ENCODE measurements at regions not wholly inside any gene's neighbourhood (a gene's known extent, or its start where the extent isn't known, plus 50 kb on each side); places are given as distances from the start of the nearest gene placed in this dataset.

DNA sequence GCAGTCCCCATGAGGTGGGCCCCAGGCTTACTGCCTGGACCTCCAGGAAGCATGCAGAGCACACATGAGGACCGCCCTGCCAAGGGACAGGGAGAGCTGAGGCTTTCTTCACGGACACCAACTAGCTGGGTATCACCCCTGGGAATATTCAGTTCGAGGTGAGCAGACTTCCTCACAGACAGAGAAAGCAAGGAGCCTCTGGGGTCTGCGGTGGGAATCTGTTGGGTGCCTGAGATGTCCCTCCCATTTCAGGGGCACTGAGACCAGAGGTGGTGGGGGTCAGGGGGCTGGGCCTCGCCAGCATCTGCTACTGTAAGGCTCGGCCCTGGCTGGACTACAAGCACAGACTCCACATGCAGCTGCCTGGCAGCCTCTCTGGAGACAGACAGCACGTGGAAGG, 74.3 kb upstream of the SYNDIG1 start:
- ATAC-seq (ENCODE audit: low FRiP score in 2 of 2) (peak in 1 of 2 donors; percentile 19), DNase-seq (no peak)
- Histone ChIP-seq H3K9me3 (no peaks in the 10 kb centered on the region), H3K27me3 (no peaks in the 10 kb centered on the region), H3K4me1 (no peaks in the 10 kb centered on the region), H3K36me3 (no peaks in the 10 kb centered on the region), H3K4me3 (no peak overlapping the region), H3K27ac (no peak overlapping the region)
- TF ChIP-seq EP300 (IDR thresholded peaks at IDR 0.05) = no peak
- no peak for TF ChIP-seq POLR2AphosphoS5 (IDR thresholded peaks at IDR 0.05)
- no peak for TF ChIP-seq POLR2A (IDR thresholded peaks at IDR 0.05)
- TF ChIP-seq, protein P1, sequence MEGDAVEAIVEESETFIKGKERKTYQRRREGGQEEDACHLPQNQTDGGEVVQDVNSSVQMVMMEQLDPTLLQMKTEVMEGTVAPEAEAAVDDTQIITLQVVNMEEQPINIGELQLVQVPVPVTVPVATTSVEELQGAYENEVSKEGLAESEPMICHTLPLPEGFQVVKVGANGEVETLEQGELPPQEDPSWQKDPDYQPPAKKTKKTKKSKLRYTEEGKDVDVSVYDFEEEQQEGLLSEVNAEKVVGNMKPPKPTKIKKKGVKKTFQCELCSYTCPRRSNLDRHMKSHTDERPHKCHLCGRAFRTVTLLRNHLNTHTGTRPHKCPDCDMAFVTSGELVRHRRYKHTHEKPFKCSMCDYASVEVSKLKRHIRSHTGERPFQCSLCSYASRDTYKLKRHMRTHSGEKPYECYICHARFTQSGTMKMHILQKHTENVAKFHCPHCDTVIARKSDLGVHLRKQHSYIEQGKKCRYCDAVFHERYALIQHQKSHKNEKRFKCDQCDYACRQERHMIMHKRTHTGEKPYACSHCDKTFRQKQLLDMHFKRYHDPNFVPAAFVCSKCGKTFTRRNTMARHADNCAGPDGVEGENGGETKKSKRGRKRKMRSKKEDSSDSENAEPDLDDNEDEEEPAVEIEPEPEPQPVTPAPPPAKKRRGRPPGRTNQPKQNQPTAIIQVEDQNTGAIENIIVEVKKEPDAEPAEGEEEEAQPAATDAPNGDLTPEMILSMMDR (IDR thresholded peaks at IDR 0.05) = no peak
- 50 to 74% methylated on average over 2 to 6 of the region's 7 CpGs for WGBS, 2 donors

DNA sequence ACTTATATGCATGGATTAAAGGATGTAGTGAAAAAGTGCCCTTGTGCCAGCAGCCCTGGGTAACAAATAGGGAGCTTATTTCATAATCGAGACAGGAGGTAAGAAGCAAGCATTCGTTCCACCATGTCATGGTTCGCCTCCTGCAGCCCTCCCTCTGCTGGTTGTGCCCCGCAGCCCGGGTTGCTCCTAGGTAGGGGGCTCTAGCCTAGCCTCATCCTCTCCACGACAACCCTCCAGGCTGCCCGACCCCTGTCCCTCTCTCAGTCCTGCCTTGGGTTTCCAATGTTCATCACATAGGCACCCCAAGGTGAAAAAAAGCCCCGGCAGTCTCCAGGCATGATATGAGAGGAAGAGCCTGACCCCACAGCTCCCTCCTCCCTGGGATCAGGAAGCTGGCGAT, 75.5 kb upstream of the SYNDIG1 start:
- TF ChIP-seq EP300 (IDR thresholded peaks at IDR 0.05) = no peak
- no peak for TF ChIP-seq POLR2A (IDR thresholded peaks at IDR 0.05)
- TF ChIP-seq, protein P1 (IDR thresholded peaks at IDR 0.05) = no peak
- no peak for TF ChIP-seq POLR2AphosphoS5 (IDR thresholded peaks at IDR 0.05)
- ATAC-seq (ENCODE audit: low FRiP score in 2 of 2) (peak in 1 of 2 donors; percentile 35), DNase-seq (no peak)
- Histone ChIP-seq H3K4me1 (no peaks in the 10 kb centered on the region), H3K27me3 (no peaks in the 10 kb centered on the region), H3K9me3 (no peaks in the 10 kb centered on the region), H3K4me3 (no peak overlapping the region), H3K36me3 (no peaks in the 10 kb centered on the region), H3K27ac (no peak overlapping the region)
- WGBS, 2 donors = 70 to 82% methylated on average over 8 to 9 of the region's 9 CpGs

DNA sequence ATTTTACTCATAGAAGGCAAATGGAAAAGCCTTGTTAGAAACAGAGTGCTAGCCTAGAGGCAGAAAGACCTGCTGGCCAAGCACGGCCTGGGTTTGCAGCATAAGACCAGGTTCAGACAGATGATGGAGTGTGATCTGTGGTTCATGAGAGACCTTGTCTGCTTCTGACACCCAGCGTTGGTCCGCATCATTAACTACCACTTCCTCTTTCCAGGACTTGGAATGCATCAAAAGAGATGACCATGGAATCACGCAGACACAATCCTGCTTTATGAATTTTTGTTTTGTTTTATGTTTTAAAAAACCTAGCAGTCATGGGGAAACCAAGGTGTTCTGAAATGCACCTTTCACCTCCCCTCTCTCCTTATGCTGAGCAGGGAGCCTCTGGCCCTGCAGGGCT, 76.8 kb upstream of the SYNDIG1 start:
- DNase-seq (no peak), ATAC-seq (ENCODE audit: low FRiP score in 2 of 2) (no peak)
- Histone ChIP-seq H3K4me3 (no peak overlapping the region), H3K27me3 (no peaks in the 10 kb centered on the region), H3K36me3 (no peaks in the 10 kb centered on the region), H3K27ac (no peak overlapping the region), H3K9me3 (no peaks in the 10 kb centered on the region), H3K4me1 (no peaks in the 10 kb centered on the region)
- TF ChIP-seq POLR2AphosphoS5 (IDR thresholded peaks at IDR 0.05) (no peak), POLR2A (IDR thresholded peaks at IDR 0.05) (no peak)
- TF ChIP-seq, protein P1 (IDR thresholded peaks at IDR 0.05) = no peak
- WGBS, 2 donors = 76 to 84% methylated on average over 4 of the region's 4 CpGs

DNA sequence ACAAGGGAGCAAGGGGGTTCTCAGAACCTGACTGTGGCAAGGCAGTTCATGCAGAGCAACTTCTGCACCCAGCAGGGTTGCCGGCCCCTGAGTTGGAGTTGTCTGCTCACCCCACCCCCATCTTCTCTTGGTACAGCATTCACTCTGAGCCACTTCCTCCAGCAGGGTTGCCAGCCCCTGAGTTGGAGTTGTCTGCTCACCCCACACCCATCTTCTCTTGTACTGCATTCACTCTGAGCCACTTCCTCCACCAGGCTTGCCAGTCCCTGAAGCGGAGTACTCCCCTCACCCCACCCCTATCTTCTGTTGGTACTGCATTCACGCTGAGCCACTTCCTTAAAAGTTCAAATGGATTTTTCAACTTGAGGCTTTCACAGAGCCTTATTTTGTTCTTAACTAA, 79.7 kb upstream of the SYNDIG1 start:
- peak; percentile 41 to 68 for ATAC-seq (ENCODE audit: low FRiP score in 2 of 2)

DNA sequence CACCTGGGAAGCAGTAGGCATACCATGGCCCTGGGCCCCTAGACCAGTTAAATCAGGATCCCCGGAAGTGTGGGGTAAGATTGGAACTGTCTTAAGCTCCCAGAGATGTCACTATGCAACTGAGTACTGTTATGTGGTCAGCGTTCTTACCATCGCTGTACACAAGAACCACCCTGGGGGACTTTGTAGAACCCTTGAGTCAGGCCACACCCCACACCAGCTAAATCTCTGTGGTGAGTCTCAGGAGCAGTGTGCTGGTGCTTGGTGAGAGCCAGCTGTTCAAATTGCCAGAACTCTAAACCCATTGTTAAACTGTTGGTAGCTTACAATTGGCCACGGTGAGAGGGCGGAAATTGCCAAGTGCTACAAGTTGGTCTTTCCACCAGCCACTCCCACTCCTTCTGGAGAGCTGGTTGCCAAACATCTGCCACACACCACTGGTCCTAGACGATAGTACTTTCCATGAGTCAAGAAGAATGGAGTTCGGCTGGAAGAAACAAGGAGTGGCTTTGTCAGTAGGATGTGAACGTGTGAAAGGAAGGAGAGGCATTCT, 80.5 kb upstream of the SYNDIG1 start:
- Histone ChIP-seq H3K36me3 (no peaks in the 10 kb centered on the region), H3K9me3 (no peaks in the 10 kb centered on the region), H3K4me3 (no peak overlapping the region), H3K4me1 (no peaks in the 10 kb centered on the region), H3K27ac (no peak overlapping the region), H3K27me3 (no peaks in the 10 kb centered on the region)
- ATAC-seq (ENCODE audit: low FRiP score in 2 of 2) = no peak
- 68 to 71% methylated on average over 6 to 8 of the region's 8 CpGs for WGBS, 2 donors
- TF ChIP-seq, protein P1 (IDR thresholded peaks at IDR 0.05) = no peak
- TF ChIP-seq EP300 (IDR thresholded peaks at IDR 0.05) (no peak), POLR2AphosphoS5 (IDR thresholded peaks at IDR 0.05) (no peak), POLR2A (IDR thresholded peaks at IDR 0.05) (no peak)
- no peak for DNase-seq

More for the DNA sequence above, 79.7 kb upstream of the SYNDIG1 start:
- no peak for TF ChIP-seq POLR2A (IDR thresholded peaks at IDR 0.05)
- Histone ChIP-seq H3K27me3 (no peaks in the 10 kb centered on the region), H3K9me3 (no peaks in the 10 kb centered on the region), H3K36me3 (no peaks in the 10 kb centered on the region), H3K27ac (no peak overlapping the region), H3K4me1 (no peaks in the 10 kb centered on the region), H3K4me3 (no peak overlapping the region)
- DNase-seq = no peak
- WGBS, 2 donors = 46 to 49% methylated on average over 3 of the region's 3 CpGs

Measured in upper lobe of left lung (tissue), 6 donors.